NB4 (cell line): ENCODE measurements at regions not wholly inside any gene's neighbourhood (a gene's known extent, or its start where the extent isn't known, plus 50 kb on each side); places are given as distances from the start of the nearest gene placed in this dataset.

Experiments
- DNase-seq: peaks from one replicate; pipeline ENCODE4 v3.0.0; 2010; ENCODE audit warnings: low read depth
- H3K4me3 ChIP-seq: one replicate; pipeline ENCODE4 v1.5.1; 2011; ENCODE audit warnings: mild to moderate bottlenecking, low read depth, low read length, moderate library complexity
- MAX ChIP-seq: IDR thresholded peaks from 2 replicates; pipeline ENCODE4 v1.6.1; 2011; ENCODE audit warnings: low read depth, low read length
- MYC ChIP-seq: IDR thresholded peaks from 2 replicates; pipeline ENCODE4 v1.6.1; 2011; ENCODE audit warnings: low read depth, low read length
- POLR2A ChIP-seq: IDR thresholded peaks from 2 replicates; pipeline ENCODE4 v1.6.1; 2011; ENCODE audit warnings: mild to moderate bottlenecking; ENCODE audit not compliant: insufficient read length; ENCODE audit errors: extremely low read depth
- TF ChIP-seq, protein P1 (sequence below): IDR thresholded peaks from one replicate; pipeline ENCODE4 v1.5.1; 2012; ENCODE audit warnings: low read depth, low read length

DNA sequence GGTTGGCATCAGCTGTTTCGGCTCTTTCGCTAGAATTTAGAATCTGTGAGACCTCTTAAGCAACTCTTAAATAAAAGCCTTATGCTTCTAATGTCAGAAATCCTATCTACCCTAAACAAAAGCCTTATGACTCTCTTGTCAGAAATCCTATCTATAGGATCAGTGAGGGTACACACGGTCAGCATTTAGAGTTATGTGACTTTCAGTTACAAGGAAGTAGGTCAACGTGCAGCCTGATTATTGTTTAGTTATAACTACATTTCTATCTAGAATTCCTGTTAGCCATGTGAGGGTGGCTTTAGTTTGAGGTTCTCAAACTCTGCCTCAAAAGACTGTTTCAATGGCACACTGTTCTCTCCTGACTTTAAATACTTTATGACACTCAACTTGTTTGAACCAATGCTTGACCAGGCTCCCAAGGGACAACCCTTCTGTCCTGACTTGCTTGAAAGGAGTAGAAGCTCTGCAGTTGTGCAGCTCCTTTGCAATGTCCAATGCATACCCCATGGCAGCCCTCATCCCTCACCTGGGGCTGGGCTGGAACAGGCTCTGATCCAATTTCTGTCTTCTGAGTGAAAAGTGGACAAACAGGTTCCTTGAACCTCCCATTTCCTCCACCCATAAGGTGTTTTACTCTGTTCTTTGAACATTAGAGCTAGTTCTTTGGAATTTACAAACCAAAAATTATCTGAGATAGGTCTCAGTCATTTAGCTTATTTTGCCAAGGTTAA lies 251.6 kb upstream of the PIK3R1 start:
- DNase-seq: peak; percentile 6
- H3K4me3 ChIP-seq: no peak overlapping the region
- TF ChIP-seq MYC (no peak), POLR2A (no peak), MAX (no peak)
- TF ChIP-seq, protein P1, sequence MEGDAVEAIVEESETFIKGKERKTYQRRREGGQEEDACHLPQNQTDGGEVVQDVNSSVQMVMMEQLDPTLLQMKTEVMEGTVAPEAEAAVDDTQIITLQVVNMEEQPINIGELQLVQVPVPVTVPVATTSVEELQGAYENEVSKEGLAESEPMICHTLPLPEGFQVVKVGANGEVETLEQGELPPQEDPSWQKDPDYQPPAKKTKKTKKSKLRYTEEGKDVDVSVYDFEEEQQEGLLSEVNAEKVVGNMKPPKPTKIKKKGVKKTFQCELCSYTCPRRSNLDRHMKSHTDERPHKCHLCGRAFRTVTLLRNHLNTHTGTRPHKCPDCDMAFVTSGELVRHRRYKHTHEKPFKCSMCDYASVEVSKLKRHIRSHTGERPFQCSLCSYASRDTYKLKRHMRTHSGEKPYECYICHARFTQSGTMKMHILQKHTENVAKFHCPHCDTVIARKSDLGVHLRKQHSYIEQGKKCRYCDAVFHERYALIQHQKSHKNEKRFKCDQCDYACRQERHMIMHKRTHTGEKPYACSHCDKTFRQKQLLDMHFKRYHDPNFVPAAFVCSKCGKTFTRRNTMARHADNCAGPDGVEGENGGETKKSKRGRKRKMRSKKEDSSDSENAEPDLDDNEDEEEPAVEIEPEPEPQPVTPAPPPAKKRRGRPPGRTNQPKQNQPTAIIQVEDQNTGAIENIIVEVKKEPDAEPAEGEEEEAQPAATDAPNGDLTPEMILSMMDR: no peak

DNA sequence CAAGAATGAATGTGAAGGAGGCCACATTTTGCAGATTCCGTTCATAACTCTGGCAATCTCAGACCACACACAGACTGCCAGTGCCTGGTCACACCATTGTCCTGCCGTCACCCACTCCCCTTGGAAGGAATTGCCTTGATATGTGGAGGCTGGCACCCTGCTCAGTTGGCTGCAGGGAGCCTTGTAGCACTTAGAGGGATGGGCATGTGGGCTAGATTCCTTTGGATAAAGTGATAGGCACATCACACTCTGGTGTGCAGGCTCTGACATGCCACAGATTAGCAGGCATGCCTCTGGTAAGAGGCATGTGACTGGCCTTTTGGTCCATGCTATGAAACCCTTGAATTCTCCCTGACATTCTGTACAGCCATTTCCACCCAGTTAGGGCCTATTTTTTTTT lies 254.6 kb upstream of the PIK3R1 start:
- no peak for DNase-seq
- TF ChIP-seq POLR2A (no peak), MAX (no peak), MYC (no peak)
- TF ChIP-seq, protein P1: no peak
- no peak overlapping the region for H3K4me3 ChIP-seq

GRCh38 chr5:67957374-67957773 lies 258.2 kb upstream of the PIK3R1 start:
- DNase-seq: no peak
- H3K4me3 ChIP-seq: no peak overlapping the region
- TF ChIP-seq POLR2A: no peak
- TF ChIP-seq MYC: no peak

DNA sequence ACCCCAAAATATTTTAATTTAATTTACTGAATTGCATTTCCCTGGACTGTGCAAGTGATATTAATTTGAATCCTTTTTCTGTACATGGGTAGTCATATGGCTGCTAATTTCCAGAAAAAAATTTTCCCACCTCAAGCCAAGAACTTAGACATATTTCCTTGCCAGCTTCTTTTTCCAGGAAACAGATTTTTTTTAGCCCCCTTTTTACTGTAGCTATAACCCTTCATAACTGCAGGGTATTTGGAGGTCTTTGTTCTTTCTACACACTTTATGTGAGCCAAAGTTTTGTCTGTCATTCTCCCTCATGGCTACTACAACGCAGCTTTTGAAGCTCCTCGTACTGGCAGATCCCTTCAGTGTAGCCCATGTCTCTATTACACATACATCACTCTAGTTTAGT lies 261.2 kb upstream of the PIK3R1 start:
- TF ChIP-seq MYC (no peak), POLR2A (no peak), MAX (no peak)
- TF ChIP-seq, protein P1: no peak
- no peak overlapping the region for H3K4me3 ChIP-seq
- DNase-seq: no peak

GRCh38 chr5:67942421-67942820 lies 273.1 kb upstream of the PIK3R1 start:
- H3K4me3 ChIP-seq: no peak overlapping the region
- DNase-seq: no peak
- TF ChIP-seq MAX: no peak
- TF ChIP-seq MYC: no peak
- no peak for TF ChIP-seq POLR2A
- TF ChIP-seq, protein P1: no peak

DNA sequence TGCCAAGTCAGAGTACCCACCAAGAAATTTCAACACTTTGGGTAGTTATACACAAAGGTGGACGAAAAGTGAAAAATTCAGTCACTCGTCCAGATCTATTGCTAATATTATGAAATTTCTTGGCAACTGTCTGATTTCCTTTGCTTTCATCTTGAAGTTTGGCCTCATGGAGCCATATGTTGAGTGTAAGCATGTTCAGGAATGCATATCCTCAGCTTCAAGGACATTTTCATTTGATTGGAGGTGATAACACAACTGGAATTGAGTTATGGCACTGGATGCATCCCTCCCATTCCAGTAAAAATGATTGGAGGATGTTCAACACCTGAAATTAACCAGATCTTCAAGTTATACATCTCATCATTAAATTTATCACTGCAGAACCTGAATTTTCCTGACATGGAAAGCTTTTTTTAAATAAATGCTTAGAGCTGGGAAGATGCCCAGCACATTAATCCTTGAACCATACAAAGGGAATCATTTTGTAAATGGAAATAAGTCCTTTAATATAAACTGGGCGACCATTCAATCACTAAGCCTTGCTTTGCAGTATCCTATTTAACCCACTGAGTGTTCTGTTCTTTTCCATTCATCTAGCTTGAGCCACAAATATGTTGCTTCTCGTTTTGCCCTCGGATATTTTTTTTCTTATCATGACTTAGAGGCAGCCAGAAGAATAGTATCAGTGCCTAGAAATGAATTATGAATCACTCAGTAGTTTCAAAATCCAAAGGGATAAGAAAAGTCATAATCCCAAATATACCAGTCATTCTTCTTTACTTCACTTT lies 273.7 kb upstream of the PIK3R1 start:
- TF ChIP-seq MYC (no peak), MAX (no peak), POLR2A (no peak)
- TF ChIP-seq, protein P1: no peak
- no peak overlapping the region for H3K4me3 ChIP-seq
- DNase-seq: no peak
